SK-N-SH (cell line): ENCODE measurements at regions not wholly inside any gene's neighbourhood (a gene's known extent, or its start where the extent isn't known, plus 50 kb on each side); places are given as distances from the start of the nearest gene placed in this dataset.

Experiments used
- CTCF ChIA-PET: fragments of 300-600, 350-600 bp; formaldehyde crosslinking; extraction: SDS; loops from one replicate; lab custom pipeline; 2021; lab: Yijun Ruan, JAX
- POLR2A ChIA-PET: fragments of 350-600 bp; sonication (Branson Sonifier 250); formaldehyde crosslinking; extraction: SDS; loops from one replicate; lab custom pipeline; 2020; ENCODE audit warnings: antibody characterized with exemption, inconsistent platforms; lab: Yijun Ruan, JAX
- DNase-seq: peaks from one replicate; pipeline ENCODE4 v3.0.0; 2012
- H2AFZ ChIP-seq: fragments of 200-600 bp; sonication (generic); 2 replicates; pipeline ENCODE4 v1.8.1; 2016; ENCODE audit warnings: antibody characterized with exemption, mild to moderate bottlenecking, low read depth
- H3F3A ChIP-seq: fragments of 200-600 bp; sonication (generic); replicated peaks from 2 replicates; pipeline ENCODE3; 2016; ENCODE audit warnings: antibody characterized with exemption, mild to moderate bottlenecking; ENCODE audit not compliant: insufficient read depth
- H3K27ac ChIP-seq, 2 experiments: fragments of 200-500 bp in 1 of 2; fragments of 200-600 bp in 1 of 2; sonication (Bioruptor generic) in 1 of 2; sonication (generic), shearing (Covaris generic) in 1 of 2; 2 replicates each; pipeline versions ENCODE4 v1.5.1 to v1.6.1; 2014 to 2016; ENCODE audit warnings: low read depth in 2 of 2, inconsistent platforms in 1 of 2, low read length in 1 of 2, mild to moderate bottlenecking in 1 of 2, mixed read lengths in 1 of 2
- H3K27me3 ChIP-seq: fragments of 200-600 bp; sonication (generic), shearing (Covaris generic); 2 replicates; pipeline ENCODE4 v1.6.1; 2016; ENCODE audit warnings: mixed run types; ENCODE audit not compliant: insufficient read depth
- H3K36me3 ChIP-seq, 2 experiments: fragments of 200-500 bp in 1 of 2; fragments of 200-600 bp in 1 of 2; sonication (Bioruptor generic) in 1 of 2; sonication (generic) in 1 of 2; replicated peaks in 1 of 2; 2 replicates each; pipeline versions ENCODE3 to v1.5.1; 2014 to 2016; ENCODE audit warnings: low read length in 1 of 2, mild to moderate bottlenecking in 1 of 2; ENCODE audit not compliant: insufficient read depth in 2 of 2, control insufficient read depth in 1 of 2
- H3K4me1 ChIP-seq, 2 experiments: fragments of 200-500 bp in 1 of 2; fragments of 200-600 bp in 1 of 2; sonication (Bioruptor generic) in 1 of 2; sonication (generic), shearing (Covaris generic) in 1 of 2; 2 replicates each; pipeline versions ENCODE4 v1.5.1 to v1.6.1; 2014 to 2016; ENCODE audit warnings: low read depth in 1 of 2, low read length in 1 of 2, mixed run types in 1 of 2; ENCODE audit not compliant: insufficient read depth in 2 of 2, control insufficient read depth in 1 of 2
- H3K4me2 ChIP-seq: fragments of 200-600 bp; sonication (generic), shearing (Covaris generic); 2 replicates; pipeline ENCODE4 v1.6.1; 2017; ENCODE audit warnings: mixed run types
- H3K4me3 ChIP-seq, 2 experiments: fragments of 200-500 bp in 1 of 2; fragments of 200-600 bp in 1 of 2; sonication (Bioruptor generic) in 1 of 2; sonication (generic), shearing (Covaris generic) in 1 of 2; 2 replicates each; pipeline versions ENCODE4 v1.5.1 to v1.8.1; 2014 to 2016; ENCODE audit warnings: low read depth in 2 of 2, inconsistent platforms in 1 of 2, low read length in 1 of 2, mild to moderate bottlenecking in 1 of 2, mixed read lengths in 1 of 2, moderate library complexity in 1 of 2
- H3K79me2 ChIP-seq: fragments of 200-600 bp; sonication (generic); 2 replicates; pipeline ENCODE4 v1.8.1; 2017; ENCODE audit warnings: mild to moderate bottlenecking; ENCODE audit not compliant: insufficient read depth
- H3K9ac ChIP-seq: fragments of 200-600 bp; sonication (generic); 2 replicates; pipeline ENCODE4 v1.6.1; 2017; ENCODE audit warnings: mixed run types
- H3K9me2 ChIP-seq: fragments of 200-600 bp; sonication (generic); 2 replicates; pipeline ENCODE4 v1.6.1; 2017; ENCODE audit warnings: mixed run types
- H3K9me3 ChIP-seq: fragments of 200-600 bp; sonication (generic); 2 replicates; pipeline ENCODE4 v1.6.1; 2017; ENCODE audit warnings: mixed run types, mild to moderate bottlenecking, moderate library complexity
- H4K20me1 ChIP-seq: fragments of 200-600 bp; sonication (generic); 2 replicates; pipeline ENCODE4 v1.6.1; 2017; ENCODE audit warnings: mild to moderate bottlenecking, mixed run types; ENCODE audit not compliant: insufficient read depth
- ELF1 ChIP-seq: IDR thresholded peaks from 2 replicates; pipeline ENCODE4 v1.4.0; 2012
- EP300 ChIP-seq, 2 experiments: IDR thresholded peaks; 2 replicates each; pipeline versions ENCODE4 v1.4.0 to v1.6.1; 2012; ENCODE audit warnings: borderline replicate concordance in 1 of 2, low read depth in 1 of 2, low read length in 1 of 2
- FOSL2 ChIP-seq: IDR thresholded peaks from 2 replicates; pipeline ENCODE4 v1.4.0; 2012; ENCODE audit warnings: low read depth, mild to moderate bottlenecking, moderate library complexity, borderline replicate concordance
- FOXJ3 ChIP-seq: sonication (generic); formaldehyde crosslinking; IDR thresholded peaks from 2 replicates; pipeline ENCODE4 v1.5.1; 2020; ENCODE audit warnings: mild to moderate bottlenecking, missing genetic modification reagents
- GABPA ChIP-seq: IDR thresholded peaks from 2 replicates; pipeline ENCODE4 v1.4.0; 2012; ENCODE audit warnings: low read depth, mild to moderate bottlenecking
- GATA2 ChIP-seq: sonication (generic); formaldehyde crosslinking; IDR thresholded peaks from 2 replicates; pipeline ENCODE4 v1.5.0; 2020; ENCODE audit warnings: mild to moderate bottlenecking, missing genetic modification reagents
- MAX ChIP-seq: IDR thresholded peaks from 2 replicates; pipeline ENCODE4 v1.4.0; 2012; ENCODE audit warnings: low read depth
- MEF2A ChIP-seq: IDR thresholded peaks from 2 replicates; pipeline ENCODE4 v1.4.0; 2012; ENCODE audit warnings: low read depth, borderline replicate concordance
- MXI1 ChIP-seq: IDR thresholded peaks from 2 replicates; pipeline ENCODE4 v1.6.1; 2012; ENCODE audit warnings: mild to moderate bottlenecking, low read depth, low read length, improper control_type of control experiment
- NFIC ChIP-seq: IDR thresholded peaks from 2 replicates; pipeline ENCODE4 v1.4.0; 2012; ENCODE audit warnings: borderline replicate concordance
- PBX3 ChIP-seq: IDR thresholded peaks from 2 replicates; pipeline ENCODE4; 2012
- POLR2AphosphoS5 ChIP-seq: IDR thresholded peaks from 2 replicates; pipeline ENCODE4 v1.6.1; 2012; ENCODE audit warnings: low read depth, low read length
- TAF1 ChIP-seq: IDR thresholded peaks from 2 replicates; pipeline ENCODE4 v1.6.1; 2012; ENCODE audit warnings: low read depth, mild to moderate bottlenecking, low read length, moderate library complexity, borderline replicate concordance
- USF1 ChIP-seq: IDR thresholded peaks from 2 replicates; pipeline ENCODE4 v1.4.0; 2012; ENCODE audit warnings: low read depth, borderline replicate concordance
- YY1 ChIP-seq: IDR thresholded peaks from 2 replicates; pipeline ENCODE4 v1.4.0; 2012; ENCODE audit warnings: low read depth, mild to moderate bottlenecking
- WGBS: methylation state at CpG from one replicate; pipeline ENCODE4 v1.1.6; 2017; ENCODE audit warnings: low lambda C conversion rate; 5-methylcytosine and 5-hydroxymethylcytosine counted together

GRCh38 chr2:221258464-221258863 is 313.6 kb downstream of the EPHA4 start:
- H3F3A ChIP-seq = no peaks in the 10 kb centered on the region
- 19% methylated on average over 3 of the region's 3 CpGs for WGBS
- no peaks in the 10 kb centered on the region for H3K36me3 ChIP-seq
- ChIA-PET POLR2A (no interaction called here), CTCF (no interaction called here)
- H3K9ac ChIP-seq = no peak overlapping the region
- no peaks in the 10 kb centered on the region for H4K20me1 ChIP-seq
- H3K4me3 ChIP-seq = no peak overlapping the region
- DNase-seq = no peak
- H3K9me3 ChIP-seq = no peaks in the 10 kb centered on the region
- no peaks in the 10 kb centered on the region for H3K79me2 ChIP-seq
- H3K9me2 ChIP-seq = no peaks in the 10 kb centered on the region
- TF ChIP-seq TAF1 (no peak), FOSL2 (no peak), GATA2 (CRISPR knock-in tag) (no peak), USF1 (no peak), MEF2A (no peak), PBX3 (no peak), NFIC (no peak), ELF1 (no peak), YY1 (no peak), GABPA (no peak), MXI1 (no peak), POLR2AphosphoS5 (no peak), MAX (no peak)
- TF ChIP-seq, all 33 proteins: peak for 0
- Histone ChIP-seq H3K4me2 (no peak overlapping the region), H2AFZ (no peak overlapping the region), H3K27ac (no peak overlapping the region), H3K27me3 (no peaks in the 10 kb centered on the region), H3K4me1 (no peaks in the 10 kb centered on the region)

- Histone ChIP-seq H3F3A (no peaks in the 10 kb centered on the region), H2AFZ (no peak overlapping the region), H3K9ac (no peak overlapping the region), H3K27me3 (no peaks in the 10 kb centered on the region), H3K9me2 (no peaks in the 10 kb centered on the region), H3K4me3 (no peak overlapping the region), H3K4me2 (no peak overlapping the region), H3K4me1 (no peaks in the 10 kb centered on the region), H3K9me3 (no peaks in the 10 kb centered on the region), H3K36me3 (no peaks in the 10 kb centered on the region), H3K79me2 (no peaks in the 10 kb centered on the region), H3K27ac (no peak overlapping the region), H4K20me1 (no peaks in the 10 kb centered on the region)
- CTCF ChIA-PET = interaction anchor here (0.6 kb wide), 1 partner anchor 1545 kb away, joined by 3 read pairs; no protein-coding TSS in a partner anchor
- TF ChIP-seq EP300 (IDR thresholded peaks at IDR 0.05; ENCODE audit: borderline replicate concordance in 1 of 2, low read depth in 1 of 2, low read length in 1 of 2) (no peak), FOSL2 (no peak), FOXJ3 (no peak)
- 29% methylated on average over 3 of the region's 3 CpGs for WGBS
- POLR2A ChIA-PET = no interaction called here
- no peak for DNase-seq
These were observed 309.5 kb downstream of the EPHA4 start for GRCh38 chr2:221262651-221263050.
